SK-N-SH (cell line): ENCODE measurements at regions not wholly inside any gene's neighbourhood (a gene's known extent, or its start where the extent isn't known, plus 50 kb on each side); places are given as distances from the start of the nearest gene placed in this dataset.

Source experiments
- CTCF ChIP-seq: fragments of 200-600 bp; sonication (generic); IDR thresholded peaks from 2 replicates; pipeline ENCODE4 v1.6.1; 2017; ENCODE audit warnings: antibody characterized with exemption, mild to moderate bottlenecking, moderate library complexity
- FOXJ3 ChIP-seq: sonication (generic); formaldehyde crosslinking; IDR thresholded peaks from 2 replicates; pipeline ENCODE4 v1.5.1; 2020; ENCODE audit warnings: mild to moderate bottlenecking, missing genetic modification reagents
- JUND ChIP-seq: IDR thresholded peaks from 2 replicates; pipeline ENCODE4 v1.4.0; 2012
- TAF1 ChIP-seq: IDR thresholded peaks from 2 replicates; pipeline ENCODE4 v1.6.1; 2012; ENCODE audit warnings: low read depth, mild to moderate bottlenecking, low read length, moderate library complexity, borderline replicate concordance
- ZBTB33 ChIP-seq: IDR thresholded peaks from 2 replicates; pipeline ENCODE4 v1.4.0; 2012; ENCODE audit warnings: low read depth, borderline replicate concordance

DNA sequence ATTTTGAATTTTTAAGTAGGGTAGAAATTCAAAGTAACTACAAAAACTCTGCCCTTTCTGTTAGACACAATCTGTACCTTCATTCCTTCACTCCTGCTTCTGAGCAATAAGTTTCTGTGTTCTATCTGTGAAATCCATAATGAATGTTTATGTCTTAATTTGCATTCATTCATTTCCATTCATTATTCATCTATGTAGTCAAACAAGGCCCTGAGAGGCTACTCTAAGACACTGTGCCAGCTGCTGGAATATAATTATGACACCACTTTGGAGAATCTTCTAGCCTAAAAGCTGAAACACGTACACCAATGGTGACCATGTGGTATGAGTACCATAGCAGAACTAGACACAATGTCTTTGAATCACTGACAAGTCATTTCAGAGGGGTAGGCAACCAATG lies 199.9 kb upstream of the FAR2 start:
- TF ChIP-seq ZBTB33 (no peak), CTCF (no peak), TAF1 (no peak), JUND (no peak), FOXJ3 (CRISPR knock-in tag) (no peak)
